BE2C (cell line): ENCODE measurements at regions not wholly inside any gene's neighbourhood (a gene's known extent, or its start where the extent isn't known, plus 50 kb on each side); places are given as distances from the start of the nearest gene placed in this dataset.
A peak's percentile ranks its signal among the peaks of the same experiment; 100 is the strongest.

Experiments
- DNase-seq: peaks from one replicate; pipeline ENCODE4 v3.0.0-alpha.2; 2020
- H3K27me3 ChIP-seq: fragments of 250-450 bp; sonication (Bioruptor Pico); 2 replicates; pipeline ENCODE4 v1.5.1; 2020; ENCODE audit warnings: mild to moderate bottlenecking
- H3K36me3 ChIP-seq: fragments of 250-450 bp; sonication (Bioruptor Pico); 2 replicates; pipeline ENCODE4 v1.5.1; 2020; ENCODE audit warnings: mild to moderate bottlenecking
- H3K4me1 ChIP-seq: fragments of 250-450 bp; sonication (Bioruptor Pico); 2 replicates; pipeline ENCODE4 v1.5.1; 2020
- H3K4me3 ChIP-seq: 2 replicates; pipeline ENCODE4 v1.5.1; 2011; ENCODE audit warnings: low read depth, low read length
- H3K9me3 ChIP-seq: fragments of 250-450 bp; sonication (Bioruptor Pico); 2 replicates; pipeline ENCODE4 v1.5.1; 2020
- CTCF ChIP-seq: IDR thresholded peaks from 2 replicates; pipeline ENCODE4 v1.5.1; 2012; ENCODE audit warnings: mild to moderate bottlenecking, low read depth, low read length

- Histone ChIP-seq H3K4me1 (peaks cover 15% of the 10 kb centered on the region), H3K36me3 (no peaks in the 10 kb centered on the region), H3K4me3 (peak overlapping the region; percentile 5; the same call in 1 of the 2 replicates), H3K9me3 (no peaks in the 10 kb centered on the region), H3K27me3 (no peaks in the 10 kb centered on the region)
- peak; percentile 13; the same call in 1 of the 2 replicates for TF ChIP-seq CTCF
- peak; percentile 57 for DNase-seq
Measured at GRCh38 chr5:51185850-51186329, 197.4 kb upstream of the ISL1 start.

- no peak overlapping the region for H3K4me3 ChIP-seq
- no peak for TF ChIP-seq CTCF
- no peaks in the 10 kb centered on the region for H3K36me3 ChIP-seq
- DNase-seq: peak; percentile 37
- H3K9me3 ChIP-seq: no peaks in the 10 kb centered on the region
- H3K27me3 ChIP-seq: no peaks in the 10 kb centered on the region
- H3K4me1 ChIP-seq: peaks cover 15% of the 10 kb centered on the region
Measured at GRCh38 chr5:51188001-51188591, 195.2 kb upstream of the ISL1 start.

- TF ChIP-seq CTCF: no peak
- DNase-seq: peak; percentile 20
- no peak overlapping the region for H3K4me3 ChIP-seq
- H3K9me3 ChIP-seq: no peaks in the 10 kb centered on the region
- H3K36me3 ChIP-seq: no peaks in the 10 kb centered on the region
- H3K27me3 ChIP-seq: no peaks in the 10 kb centered on the region
- peaks cover 9% of the 10 kb centered on the region for H3K4me1 ChIP-seq
Measured at GRCh38 chr5:51194671-51195070, 188.6 kb upstream of the ISL1 start.

- TF ChIP-seq CTCF: no peak
Measured at GRCh38 chr5:51201024-51201423, 182.2 kb upstream of the ISL1 start.

GRCh38 chr5:51201708-51202107, 181.5 kb upstream of the ISL1 start:
- H3K27me3 ChIP-seq: no peaks in the 10 kb centered on the region
- H3K36me3 ChIP-seq: no peaks in the 10 kb centered on the region
- H3K4me1 ChIP-seq: peaks cover 11% of the 10 kb centered on the region
- TF ChIP-seq CTCF: no peak
- no peaks in the 10 kb centered on the region for H3K9me3 ChIP-seq
- no peak for DNase-seq
- H3K4me3 ChIP-seq: no peak overlapping the region

More at GRCh38 chr5:51201024-51201423, 182.2 kb upstream of the ISL1 start:
- H3K4me3 ChIP-seq: no peak overlapping the region
- no peaks in the 10 kb centered on the region for H3K27me3 ChIP-seq
- no peaks in the 10 kb centered on the region for H3K9me3 ChIP-seq
- H3K4me1 ChIP-seq: peaks cover 11% of the 10 kb centered on the region
- no peak for DNase-seq
- no peaks in the 10 kb centered on the region for H3K36me3 ChIP-seq

- Histone ChIP-seq H3K9me3 (no peaks in the 10 kb centered on the region), H3K36me3 (no peaks in the 10 kb centered on the region), H3K4me1 (peaks cover 11% of the 10 kb centered on the region), H3K4me3 (no peak overlapping the region), H3K27me3 (no peaks in the 10 kb centered on the region)
- no peak for TF ChIP-seq CTCF
- no peak for DNase-seq
Measured at GRCh38 chr5:51202161-51202560, 181.1 kb upstream of the ISL1 start.
